K562 (cell line): ENCODE measurements at regions not wholly inside any gene's neighbourhood (a gene's known extent, or its start where the extent isn't known, plus 50 kb on each side); places are given as distances from the start of the nearest gene placed in this dataset.

Experiments
- ATAC-seq: fragments of 200-7000 bp; cut with Tn5 transposase; 3 replicates; pipeline ENCODE4 v1.9.1; 2020; ENCODE audit warnings: moderate library complexity
- BruUV-seq: library from RNA; stranded (reverse); fragments of 400-500 nt; replicated peaks from 2 replicates; lab custom pipeline; 2021; lab: Mats Ljungman, UMichigan
- CTCF ChIA-PET: fragments of 300-600 bp; formaldehyde crosslinking; extraction: SDS; loops from one replicate; lab custom pipeline; 2021; ENCODE audit warnings: low intra/inter-chr PET ratio; lab: Yijun Ruan, JAX
- POLR2A ChIA-PET: fragments of 300-600, 350-650 bp; sonication (Branson Sonifier 250); formaldehyde crosslinking; extraction: SDS; loops from one replicate; lab custom pipeline; 2021; ENCODE audit warnings: antibody characterized with exemption, inconsistent platforms; lab: Yijun Ruan, JAX
- DNase-seq, 4 experiments: peaks; one replicate each; pipeline versions ENCODE4 v3.0.0 to v3.0.0-alpha.2; 2011 to 2018; ENCODE audit warnings: low spot score in 3 of 4, mixed read lengths in 3 of 4; ENCODE audit errors: extremely low read depth in 1 of 4
- FAIRE-seq: peaks from 2 replicates; lab custom pipeline; 2011; peaks lifted over from hg19 to GRCh38; lab: Jason Lieb, UNC
- H2AFZ ChIP-seq: 2 replicates; pipeline ENCODE4 v1.6.0; 2011; ENCODE audit warnings: low read depth, low read length, control low read depth, inconsistent platforms
- H3K27ac ChIP-seq: fragments of 200-600 bp; 3 replicates; pipeline ENCODE4 v1.8.0; 2011; ENCODE audit warnings: low read depth, mild to moderate bottlenecking, control low read depth, inconsistent platforms, low read length, moderate library complexity, mixed read lengths; ENCODE audit errors: extremely low read depth
- H3K27me3 ChIP-seq, 2 experiments: fragments of 300-600 bp in 1 of 2; 2 replicates in 1 of 2; 3 replicates in 1 of 2; pipeline versions ENCODE4 v1.6.0 to v1.8.0; 2011; ENCODE audit warnings: inconsistent platforms in 2 of 2, low read length in 2 of 2, mild to moderate bottlenecking in 1 of 2, mixed read lengths in 1 of 2, moderate library complexity in 1 of 2; ENCODE audit not compliant: control insufficient read depth in 2 of 2, insufficient read depth in 2 of 2
- H3K36me3 ChIP-seq: fragments of 300-600 bp; 3 replicates; pipeline ENCODE4 v1.8.0; 2011; ENCODE audit warnings: mild to moderate bottlenecking, low read length, inconsistent platforms; ENCODE audit not compliant: control insufficient read depth, insufficient read depth
- H3K4me1 ChIP-seq, 2 experiments: fragments of 200-600 bp in 1 of 2; replicated peaks in 1 of 2; 2 replicates in 1 of 2; 3 replicates in 1 of 2; pipeline versions ENCODE4 v1.5.1 to v1.8.0; 2011; ENCODE audit warnings: inconsistent platforms in 2 of 2, low read length in 2 of 2, mild to moderate bottlenecking in 1 of 2, mixed read lengths in 1 of 2, moderate library complexity in 1 of 2; ENCODE audit not compliant: control insufficient read depth in 2 of 2, insufficient read depth in 2 of 2
- H3K4me2 ChIP-seq: 2 replicates; pipeline ENCODE4 v1.6.1; 2011; ENCODE audit warnings: low read length, control low read depth, inconsistent platforms, mixed read lengths; ENCODE audit not compliant: insufficient read depth
- H3K4me3 ChIP-seq: fragments of 200-600 bp; sonication (generic), shearing (Covaris generic); 2 replicates; pipeline ENCODE4 v1.5.1; 2016; ENCODE audit warnings: control low read depth, inconsistent platforms
- H3K79me2 ChIP-seq: fragments of 200-600 bp; 3 replicates; pipeline ENCODE4 v1.8.0; 2011; ENCODE audit warnings: low read length, inconsistent platforms; ENCODE audit not compliant: control insufficient read depth, insufficient read depth
- H3K9ac ChIP-seq, 2 experiments: 2 replicates each; pipeline versions ENCODE4 v1.6.0 to v1.6.1; 2011; ENCODE audit warnings: low read depth in 2 of 2, low read length in 2 of 2, control low read depth in 1 of 2, inconsistent platforms in 1 of 2, mild to moderate bottlenecking in 1 of 2, mixed read lengths in 1 of 2; ENCODE audit not compliant: insufficient read depth in 1 of 2
- H3K9me1 ChIP-seq: one replicate; pipeline ENCODE4 v1.6.0; 2011; ENCODE audit warnings: inconsistent platforms, mild to moderate bottlenecking, low read length, moderate library complexity; ENCODE audit not compliant: control insufficient read depth, insufficient read depth
- H3K9me3 ChIP-seq: replicated peaks from 2 replicates; pipeline ENCODE4 v1.5.1; 2011; ENCODE audit warnings: low read depth, low read length, inconsistent platforms; ENCODE audit not compliant: control insufficient read depth, insufficient read depth
- H4K20me1 ChIP-seq: replicated peaks from 2 replicates; pipeline ENCODE4 v1.6.1; 2011; ENCODE audit warnings: low read length, inconsistent platforms, mixed read lengths; ENCODE audit not compliant: control insufficient read depth, insufficient read depth
- ATF3 ChIP-seq, 2 experiments: fragments of 450-650 bp in 1 of 2; sonication (generic) in 1 of 2; formaldehyde crosslinking in 1 of 2; IDR thresholded peaks in 1 of 2; conservative IDR thresholded peaks in 1 of 2; 2 replicates each; pipeline versions ENCODE4 v1.6.1 to v1.8.1; 2016 to 2023; ENCODE audit warnings: mild to moderate bottlenecking in 2 of 2, moderate library complexity in 2 of 2, inconsistent platforms in 1 of 2, missing genetic modification reagents in 1 of 2
- CEBPG ChIP-seq, 3 experiments: fragments of 200-800 bp in 1 of 3; sonication (Bioruptor generic) in 1 of 3; sonication (generic) in 1 of 3; formaldehyde crosslinking in 1 of 3; IDR thresholded peaks in 2 of 3; conservative IDR thresholded peaks in 1 of 3; 2 replicates each; pipeline versions ENCODE4 v1.6.1 to v1.8.0; 2016 to 2022; ENCODE audit warnings: missing compliant biosample characterization in 2 of 3, missing genetic modification characterization in 2 of 3, mild to moderate bottlenecking in 1 of 3, missing genetic modification reagents in 1 of 3
- GABPA ChIP-seq: fragments of 200-800 bp; sonication (Bioruptor generic); conservative IDR thresholded peaks from 2 replicates; pipeline ENCODE4 v1.6.1; 2016; ENCODE audit warnings: low read depth, missing genetic modification characterization, missing compliant biosample characterization
- RBM22 ChIP-seq: fragments of 200-400 bp; formaldehyde crosslinking; IDR thresholded peaks from 2 replicates; pipeline ENCODE4 v1.6.1; 2018; ENCODE audit warnings: low read length, low read depth; ENCODE audit not compliant: poor library complexity, severe bottlenecking
- ZHX1 ChIP-seq: fragments of 150-350 bp; conservative IDR thresholded peaks from 2 replicates; pipeline ENCODE4 v1.6.1; 2014; ENCODE audit warnings: low read length
- ZNF57 ChIP-seq: fragments of 450-650 bp; formaldehyde crosslinking; IDR thresholded peaks from 2 replicates; pipeline ENCODE4 v1.4.0; 2020; ENCODE audit warnings: mild to moderate bottlenecking, moderate library complexity
- WGBS: fragments of 100-300 bp; shearing (Covaris generic); methylation state at CpG from one replicate; pipeline ENCODE4 v1.1.6; 2016; ENCODE audit warnings: low coverage, mixed read lengths; ENCODE audit not compliant: insufficient coverage; ENCODE audit errors: missing lambda C conversion rate; 5-methylcytosine and 5-hydroxymethylcytosine counted together
- in situ Hi-C: fragments of 300-500 bp; cut with MboI; formaldehyde crosslinking; loops from 4 replicates; pipeline ENCODE4 v1.15.0; 2018; ENCODE audit warnings: inconsistent platforms, mixed read lengths
- intact Hi-C: fragments of 100-400 bp; cut with micrococcal nuclease; formaldehyde crosslinking; loops from 2 replicates; pipeline ENCODE4 v1.14.2; 2022

DNA sequence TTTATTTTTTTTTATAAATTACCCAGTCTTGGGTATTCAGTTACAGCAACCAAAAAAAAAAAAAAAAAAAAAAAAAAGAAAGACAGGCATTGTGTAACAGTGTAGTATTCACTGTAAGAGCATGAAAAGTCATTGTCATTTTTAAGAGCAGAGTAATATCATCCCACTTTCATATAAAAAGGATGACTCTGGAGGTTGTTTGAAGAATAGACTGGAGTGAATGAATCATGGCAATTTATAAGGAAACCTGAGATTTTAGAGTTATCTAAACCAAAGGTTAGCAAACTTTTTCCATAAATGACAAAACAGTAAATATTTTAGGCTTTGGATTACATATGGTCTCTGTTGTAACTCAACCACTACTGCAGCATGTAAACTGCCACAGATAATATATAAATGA lies 794.9 kb downstream of the NTRK3 start (continued):
- TF ChIP-seq ZHX1 (no peak), GABPA (tag) (no peak)
- TF ChIP-seq, all 486 proteins: peak for 0

GRCh38 chr15:87454860-87455259 lies 801.7 kb downstream of the NTRK3 start:
- Histone ChIP-seq H2AFZ (no peak overlapping the region), H3K9me1 (no peaks in the 10 kb centered on the region), H3K27me3 (no peaks in the 10 kb centered on the region), H3K4me1 (no peaks in the 10 kb centered on the region), H3K9ac (no peak overlapping the region), H3K4me2 (no peak overlapping the region), H3K79me2 (no peaks in the 10 kb centered on the region), H3K9me3 (no peaks in the 10 kb centered on the region), H4K20me1 (no peaks in the 10 kb centered on the region)
- POLR2A ChIA-PET: no interaction called here
- in situ Hi-C loops (no loop called here), intact Hi-C loops (no loop called here)
- 71% methylated on average over 1 of the region's 1 CpG for WGBS
- CTCF ChIA-PET: no interaction called here
- ATAC-seq: no peak
- no TSS peak for BruUV-seq
- no peak for DNase-seq
- peak; percentile 10; the same call in 1 of the 2 replicates for TF ChIP-seq ATF3 (IDR thresholded peaks at IDR 0.05)
- TF ChIP-seq ATF3 (CRISPR knock-in tag; conservative IDR thresholded peaks at IDR 0.05): no peak
- no peak for TF ChIP-seq ZNF57 (CRISPR knock-in tag)
- no peak for TF ChIP-seq CEBPG (CRISPR knock-in tag; IDR thresholded peaks at IDR 0.05)
- TF ChIP-seq CEBPG (tag; conservative IDR thresholded peaks at IDR 0.05 in 1 of 2, IDR thresholded peaks at IDR 0.05 in 1 of 2): 0 out of 4 replicates have a peak, but pooled peaks of 1 of the 2 experiments have one; percentile 29
- TF ChIP-seq RBM22: no peak
- TF ChIP-seq, all 486 proteins: peak for 2
- FAIRE-seq: no peak
- no peaks in the 10 kb centered on the region for H3K36me3 ChIP-seq
- H3K27ac ChIP-seq: no peak overlapping the region
- no peak overlapping the region for H3K4me3 ChIP-seq
